Heart right ventricle (tissue), 16 donors: ENCODE measurements at regions not wholly inside any gene's neighbourhood (a gene's known extent, or its start where the extent isn't known, plus 50 kb on each side); places are given as distances from the start of the nearest gene placed in this dataset.

Source experiments
- ATAC-seq, 8 donors: fragments of 200-7000 bp; cut with Tn5 transposase; one replicate each; pipeline ENCODE4 v1.9.1; 2020; ENCODE audit warnings: mild to moderate bottlenecking in 8 of 8, moderate library complexity in 8 of 8, moderate number of reproducible peaks in 1 of 8
- DNase-seq, 2 donors: peaks; one replicate each; pipeline ENCODE4 v3.0.0-alpha.2; 2020
- H3K27ac ChIP-seq, 10 donors: fragments of 200-600 bp; sonication (generic) in 2 of 10; one replicate each; pipeline versions ENCODE4 v1.5.0 to v1.8.0; 2020 to 2022; ENCODE audit warnings: mild to moderate bottlenecking in 3 of 10
- H3K27me3 ChIP-seq, 7 donors: fragments of 200-600 bp; one replicate each; pipeline ENCODE4 v1.8.0; 2021 to 2022; ENCODE audit warnings: mild to moderate bottlenecking in 2 of 7
- H3K36me3 ChIP-seq, 9 donors: fragments of 200-600 bp; sonication (generic) in 1 of 9; one replicate each; pipeline versions ENCODE4 v1.5.0 to v1.8.0; 2020 to 2022; ENCODE audit warnings: mild to moderate bottlenecking in 2 of 9
- H3K4me1 ChIP-seq, 9 donors: fragments of 200-600 bp; sonication (generic) in 1 of 9; one replicate each; pipeline versions ENCODE4 v1.5.0 to v1.8.0; 2020 to 2022; ENCODE audit warnings: mild to moderate bottlenecking in 4 of 9
- H3K4me3 ChIP-seq, 10 donors: fragments of 200-600 bp; sonication (generic) in 2 of 10; one replicate each; pipeline versions ENCODE4 v1.5.0 to v1.8.0; 2020 to 2022; ENCODE audit warnings: mild to moderate bottlenecking in 7 of 10, moderate library complexity in 2 of 10
- H3K9me3 ChIP-seq, 11 donors: fragments of 200-600 bp in 10 of 11; sonication (generic) in 2 of 11; one replicate each; pipeline versions ENCODE4 v1.5.0 to v1.8.0; 2013 to 2022; ENCODE audit warnings: mild to moderate bottlenecking in 2 of 11, control low read depth in 1 of 11, moderate library complexity in 1 of 11
- WGBS, 2 donors: extraction: QIAGEN DNeasy Blood & Tissue Kit; methylation state at CpG; one replicate each; pipeline ENCODE4 v1.1.7; 2013; ENCODE audit warnings: inconsistent platforms in 1 of 2; 5-methylcytosine and 5-hydroxymethylcytosine counted together
- intact Hi-C, 10 donors: fragments of 100-400 bp; cut with DNase I; formaldehyde crosslinking; loops; one replicate each; pipeline versions ENCODE4 v1.11.1 to v1.14.2; 2022
- TF ChIP-seq, protein P1 (sequence below), 9 donors: fragments of 200-600 bp; sonication (generic) in 2 of 9; IDR thresholded peaks; one replicate each; pipeline versions ENCODE4 v1.5.0 to v1.8.0; 2021 to 2022; ENCODE audit warnings: antibody characterized with exemption in 9 of 9, mild to moderate bottlenecking in 5 of 9, moderate library complexity in 1 of 9
- donor health status: Arrhythmogenic right ventricular cardiomyopathy.
- donor health status: ischemic (EF 13 %, LVEDD 7.1; RV severe dilation, severe dysfunction).
- donor health status: healthy with polysubstance abuse.
- donor health status: DM: no; HTN: yes; CAD: no.
- donor health status: DM: no; HTN: no; CAD: no.
- donor health status: ischemic (EF 25% LVEDD 6.9; RV normal size, moderate dysfunction).
- donor health status: ischemic (EF 25% LVEDD 5.7; RV mildly dilated, moderate dysfunction).
- donor health status: healthy.
- donor health status: DM: yes; HTN: yes; CAD: no.
- donor health status: Ischemic cardiomyopathy.
- donor health status: ischemic (EF 35%, LVEDD 5.7; RV mildly dilated, moderate dysfunction).
- donor health status: nonischemic (EF 11% LVEDD 7.7; RV severe dilation, severe dysfunction).
- donor health status: DM: yes; HTN: yes; CAD: no.
- donor health status: PGD.
- donor health status: ischemic (EF 29% LVEDD 5.4; RV normal size, mild dysfunction).
- donor health status: nonischemic (EF 23%, LVEDD 6.1; RV moderate dilation, normal function).

DNA sequence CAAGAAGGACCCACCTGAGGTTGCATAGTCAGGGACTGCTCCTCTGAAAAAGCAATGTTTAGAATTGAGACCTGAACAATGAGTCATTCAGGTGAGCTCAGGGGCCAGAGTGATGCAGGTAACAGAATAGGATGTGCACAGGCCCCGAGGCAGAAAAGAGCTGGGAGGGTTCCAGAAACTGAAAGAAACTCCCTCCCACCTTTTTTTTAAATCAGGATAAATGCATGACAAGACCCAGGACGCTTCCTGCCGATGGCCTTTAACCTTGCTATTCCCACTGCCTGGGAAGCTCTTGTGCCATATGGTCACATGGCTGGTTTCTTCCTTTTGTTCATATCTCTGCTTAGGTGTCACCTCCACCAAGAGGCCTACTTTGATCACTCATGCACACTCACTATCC lies 214.2 kb upstream of the ZBED5 start:
- H3K9me3 ChIP-seq = no peaks in the 10 kb centered on the region
- no peaks in the 10 kb centered on the region for H3K27me3 ChIP-seq
- TF ChIP-seq, protein P1, sequence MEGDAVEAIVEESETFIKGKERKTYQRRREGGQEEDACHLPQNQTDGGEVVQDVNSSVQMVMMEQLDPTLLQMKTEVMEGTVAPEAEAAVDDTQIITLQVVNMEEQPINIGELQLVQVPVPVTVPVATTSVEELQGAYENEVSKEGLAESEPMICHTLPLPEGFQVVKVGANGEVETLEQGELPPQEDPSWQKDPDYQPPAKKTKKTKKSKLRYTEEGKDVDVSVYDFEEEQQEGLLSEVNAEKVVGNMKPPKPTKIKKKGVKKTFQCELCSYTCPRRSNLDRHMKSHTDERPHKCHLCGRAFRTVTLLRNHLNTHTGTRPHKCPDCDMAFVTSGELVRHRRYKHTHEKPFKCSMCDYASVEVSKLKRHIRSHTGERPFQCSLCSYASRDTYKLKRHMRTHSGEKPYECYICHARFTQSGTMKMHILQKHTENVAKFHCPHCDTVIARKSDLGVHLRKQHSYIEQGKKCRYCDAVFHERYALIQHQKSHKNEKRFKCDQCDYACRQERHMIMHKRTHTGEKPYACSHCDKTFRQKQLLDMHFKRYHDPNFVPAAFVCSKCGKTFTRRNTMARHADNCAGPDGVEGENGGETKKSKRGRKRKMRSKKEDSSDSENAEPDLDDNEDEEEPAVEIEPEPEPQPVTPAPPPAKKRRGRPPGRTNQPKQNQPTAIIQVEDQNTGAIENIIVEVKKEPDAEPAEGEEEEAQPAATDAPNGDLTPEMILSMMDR (IDR thresholded peaks at IDR 0.05) = no peak
- no peaks in the 10 kb centered on the region for H3K36me3 ChIP-seq
- WGBS, 2 donors = 49 to 62% methylated on average over 3 of the region's 3 CpGs
- intact Hi-C loops = loop anchor here in 1 of 10 donors (10.0 kb wide), 1 partner anchor 153 kb away; no protein-coding TSS in a partner anchor
- H3K4me1 ChIP-seq = no peaks in the 10 kb centered on the region
- DNase-seq = no peak
- ATAC-seq = no peak
- H3K27ac ChIP-seq = no peak overlapping the region
- H3K4me3 ChIP-seq = no peak overlapping the region

DNA sequence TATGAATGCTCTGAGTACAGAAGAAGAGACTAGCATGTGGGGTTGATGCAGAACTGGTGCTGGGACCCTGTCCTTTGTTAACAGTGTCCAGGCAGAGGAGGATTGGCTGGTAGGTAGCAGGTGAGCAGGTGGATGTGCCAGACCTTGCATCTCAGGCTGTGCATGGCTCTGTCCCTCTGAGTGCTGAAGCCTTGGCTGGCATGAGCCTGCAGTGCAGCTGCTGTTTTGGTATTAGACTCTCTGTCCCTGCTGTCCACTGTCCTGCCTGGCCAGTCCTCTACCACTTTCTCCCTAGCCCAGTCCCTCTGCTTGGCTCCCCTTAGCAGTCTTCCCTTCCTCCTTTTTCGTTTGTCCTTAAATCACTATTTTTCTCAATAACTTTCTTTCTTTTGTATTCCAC lies 213.6 kb upstream of the ZBED5 start:
- Histone ChIP-seq H3K9me3 (no peaks in the 10 kb centered on the region), H3K36me3 (no peaks in the 10 kb centered on the region), H3K27ac (no peak overlapping the region), H3K27me3 (peaks cover 0 to 2% (median 0%) of the 10 kb centered on the region in 7 donors), H3K4me3 (no peak overlapping the region), H3K4me1 (no peaks in the 10 kb centered on the region)
- TF ChIP-seq, protein P1 (IDR thresholded peaks at IDR 0.05) = no peak
- no peak for DNase-seq
- WGBS, 2 donors = 61 to 62% methylated on average over 1 of the region's 1 CpG
- intact Hi-C loops = loop anchor here in 1 of 10 donors (10.0 kb wide), 1 partner anchor 153 kb away; no protein-coding TSS in a partner anchor
- no peak for ATAC-seq

DNA sequence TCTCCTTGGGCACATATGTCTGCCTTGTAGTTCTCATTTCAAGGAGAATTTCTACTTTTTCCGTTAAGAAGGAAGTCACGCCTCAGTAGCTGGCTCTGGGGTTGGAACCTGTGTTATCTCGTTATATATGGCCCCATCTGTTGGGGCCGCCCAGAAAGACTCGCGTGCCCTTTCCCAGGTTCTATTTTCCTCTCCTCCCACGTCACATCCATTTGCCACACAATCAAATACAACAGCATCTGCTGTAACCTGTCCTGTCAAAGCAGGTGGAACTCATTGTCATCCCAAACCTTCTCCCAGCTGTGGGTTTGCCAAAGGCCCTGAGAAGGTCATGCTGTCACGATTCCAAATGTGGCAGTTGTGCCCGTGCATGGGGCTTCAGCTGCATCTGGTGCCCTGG lies 213.1 kb upstream of the ZBED5 start:
- ATAC-seq = no peak
- H3K27ac ChIP-seq = no peak overlapping the region
- intact Hi-C loops = loop anchor here in 1 of 10 donors (10.0 kb wide), 1 partner anchor 154 kb away; no protein-coding TSS in a partner anchor

DNA sequence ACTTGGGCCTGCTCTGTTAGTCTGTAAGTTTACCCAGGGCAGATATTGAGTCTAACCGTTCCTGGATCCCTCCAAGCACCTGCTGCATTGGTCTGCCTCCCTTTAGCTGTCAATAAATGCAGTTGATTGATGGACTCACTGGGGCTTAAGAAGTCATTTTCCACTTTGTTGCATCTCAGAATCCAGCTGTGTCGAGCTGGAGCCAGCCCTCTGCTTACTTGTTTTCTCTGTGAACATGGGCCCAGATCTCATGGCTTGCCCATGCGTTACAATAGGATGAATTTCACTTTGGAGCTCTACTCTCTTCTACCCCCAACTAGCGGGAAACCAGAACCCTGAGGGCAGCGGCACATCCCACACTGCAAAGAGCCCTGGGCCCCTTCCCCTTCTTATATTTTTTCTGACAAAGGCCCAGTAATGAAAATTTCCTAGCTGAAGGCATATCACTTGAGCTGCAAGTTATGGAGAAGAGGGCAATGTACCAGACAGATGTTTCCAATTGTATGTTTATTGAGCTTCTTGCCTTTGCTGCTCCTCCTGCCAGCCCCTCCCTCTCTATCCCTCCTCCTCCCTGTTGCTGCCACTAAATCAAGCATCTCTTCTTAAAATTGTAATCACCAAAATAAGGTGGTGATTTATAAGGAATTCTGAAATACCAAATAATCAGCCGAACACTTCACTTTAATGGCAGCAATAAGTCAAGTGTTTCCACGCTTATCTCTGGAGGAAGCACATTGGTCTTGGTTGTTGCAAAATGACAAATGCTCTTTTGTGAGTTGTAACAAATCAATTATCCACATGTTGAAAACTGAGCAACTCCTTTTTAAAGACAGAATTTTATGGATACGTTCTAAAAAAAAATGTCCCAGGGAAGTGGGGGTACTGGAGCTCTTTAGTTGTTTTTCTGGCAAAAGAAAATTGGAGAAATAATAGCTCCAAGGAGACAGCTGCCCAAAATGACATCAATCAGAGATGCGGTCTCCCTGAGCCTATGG lies 212.3 kb upstream of the ZBED5 start:
- H3K27me3 ChIP-seq = peaks cover 0 to 2% (median 0%) of the 10 kb centered on the region in 7 donors
- no peak overlapping the region for H3K4me3 ChIP-seq
- H3K36me3 ChIP-seq = no peaks in the 10 kb centered on the region
- no peaks in the 10 kb centered on the region for H3K9me3 ChIP-seq
- intact Hi-C loops = loop anchor here in 1 of 10 donors (10.0 kb wide), 1 partner anchor 155 kb away; no protein-coding TSS in a partner anchor
- ATAC-seq (no peak), DNase-seq (no peak)
- WGBS, 2 donors = 86 to 89% methylated on average over 9 of the region's 9 CpGs
- H3K27ac ChIP-seq = no peak overlapping the region
- TF ChIP-seq, protein P1 (IDR thresholded peaks at IDR 0.05) = no peak
- no peaks in the 10 kb centered on the region for H3K4me1 ChIP-seq

More for the DNA sequence above, 213.1 kb upstream of the ZBED5 start:
- 73 to 77% methylated on average over 9 of the region's 9 CpGs for WGBS, 2 donors
- no peaks in the 10 kb centered on the region for H3K9me3 ChIP-seq
- DNase-seq = no peak
- no peaks in the 10 kb centered on the region for H3K4me1 ChIP-seq
- no peak overlapping the region for H3K4me3 ChIP-seq
- no peaks in the 10 kb centered on the region for H3K36me3 ChIP-seq
- TF ChIP-seq, protein P1 (IDR thresholded peaks at IDR 0.05) = no peak
- peaks cover 0 to 2% (median 0%) of the 10 kb centered on the region in 7 donors for H3K27me3 ChIP-seq
